ENCODE measurements at regions not wholly inside any gene's neighbourhood (a gene's known extent, or its start where the extent isn't known, plus 50 kb on each side); places are given as distances from the start of the nearest gene placed in this dataset.
"Not testable (repeated sequence)": the region's sequence is repeated elsewhere in the genome, so short reads cannot be mapped to it uniquely, and the experiment has no call there.

- ATAC-seq; intact Hi-C loops (cut with DNase I): not testable (repeated sequence)
These were observed 97.9 kb upstream of the RBM19 start for GRCh38 chr12:114064034-114064433.

DNA sequence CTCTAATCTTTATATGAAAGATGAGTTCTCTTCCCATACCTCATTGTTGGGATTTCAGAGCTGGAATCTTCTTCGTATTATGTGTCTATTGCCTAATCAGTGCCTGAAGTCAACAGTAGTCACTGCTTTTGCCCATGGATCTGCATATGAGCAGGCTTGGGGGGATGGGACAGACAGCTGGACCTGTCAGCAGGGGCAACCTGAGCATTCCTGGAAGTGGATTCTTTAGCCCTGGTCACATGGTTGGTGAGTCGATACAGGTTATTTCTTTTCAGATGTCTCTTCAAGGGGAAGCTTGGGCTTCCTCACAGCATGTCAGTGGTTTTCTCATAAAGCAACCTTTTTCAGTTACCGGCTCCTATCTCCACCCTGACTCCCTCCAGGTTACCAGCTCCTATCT lies 97.3 kb upstream of the RBM19 start:
- intact Hi-C loops (cut with DNase I): no loop called here
- ATAC-seq (no peak), DNase-seq (ENCODE audit: missing footprints) (no peak)

More at GRCh38 chr12:114064034-114064433, 97.9 kb upstream of the RBM19 start:
- DNase-seq (ENCODE audit: missing footprints): not testable (repeated sequence)

DNA sequence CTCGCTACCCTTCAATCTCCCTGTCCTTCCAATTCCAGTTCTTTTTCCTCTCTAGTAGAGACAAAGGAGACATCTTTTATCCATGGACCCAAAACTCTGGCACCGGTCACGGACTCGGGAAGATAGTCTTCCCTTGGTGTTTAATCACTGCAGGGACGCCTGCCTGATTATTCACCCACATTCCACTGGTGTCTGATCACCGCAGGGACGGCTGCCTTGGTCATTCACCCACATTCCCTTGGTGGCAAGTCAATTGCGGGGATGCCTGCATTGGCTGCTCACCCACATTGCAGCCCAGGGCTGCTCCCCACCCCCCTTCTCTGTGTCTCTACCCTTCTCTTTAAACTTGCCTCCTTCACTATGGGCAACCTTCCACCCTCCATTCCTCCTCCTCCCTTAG lies 90.2 kb upstream of the RBM19 start:
- ATAC-seq; intact Hi-C loops (cut with DNase I); DNase-seq (ENCODE audit: missing footprints): not testable (repeated sequence)

DNA sequence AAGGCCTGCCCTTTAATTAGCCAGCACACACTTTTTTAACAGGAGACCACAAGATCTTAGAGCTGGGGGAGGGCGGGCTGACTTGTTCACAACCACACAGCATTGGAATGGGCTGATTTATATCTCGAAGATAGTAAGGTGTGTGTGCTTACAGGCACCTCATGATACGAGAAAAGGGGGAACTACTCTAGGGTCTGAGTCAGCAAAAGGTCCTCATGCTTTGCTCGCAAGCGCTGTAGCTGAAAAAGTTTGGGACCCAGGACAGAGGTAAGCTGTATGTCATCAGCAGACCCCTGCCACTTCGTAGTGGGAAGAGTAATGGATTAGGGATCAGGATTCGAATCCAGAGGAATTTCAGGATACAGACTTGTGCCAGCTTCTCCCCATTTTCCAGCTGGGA lies 88.9 kb upstream of the RBM19 start:
- DNase-seq (ENCODE audit: missing footprints) (no peak), ATAC-seq (no peak)
- intact Hi-C loops (cut with DNase I): no loop called here

DNA sequence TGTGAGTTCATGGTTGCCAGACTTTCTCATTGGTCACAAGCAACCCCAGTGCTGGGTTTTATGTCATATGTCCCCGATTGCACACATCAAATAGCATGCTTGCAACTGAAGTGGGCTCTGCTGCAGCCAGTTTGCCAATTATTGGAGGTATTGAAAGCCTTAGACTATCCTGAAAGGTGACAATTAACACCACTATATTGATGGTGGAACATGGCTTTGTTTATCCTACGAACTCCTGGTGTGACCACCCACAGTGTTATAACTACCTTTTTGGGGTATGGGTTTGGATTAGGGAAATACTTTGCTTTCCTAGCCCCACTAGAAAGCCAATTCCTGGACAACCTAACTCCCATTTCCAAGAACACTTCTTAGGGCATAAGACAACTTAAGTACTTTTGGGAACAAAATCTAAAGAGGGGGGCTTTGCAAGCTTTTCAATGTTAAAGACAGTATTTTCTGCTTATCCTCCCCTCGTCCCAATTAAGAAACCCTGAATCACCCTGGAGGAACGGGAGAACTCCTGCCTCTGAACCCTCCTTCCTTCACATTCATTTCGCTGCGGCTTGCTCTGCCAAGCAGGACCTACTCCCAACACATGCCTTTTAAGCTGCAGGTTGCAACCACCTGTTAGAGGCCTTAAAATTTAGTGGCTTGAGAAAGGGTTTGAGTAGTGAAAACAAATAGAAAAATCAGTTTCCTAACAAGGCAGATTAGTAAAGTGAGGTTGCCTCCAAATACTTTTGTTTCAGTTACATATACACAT lies 80.3 kb upstream of the RBM19 start:
- ATAC-seq (no peak), DNase-seq (ENCODE audit: missing footprints) (no peak)
- intact Hi-C loops (cut with DNase I): no loop called here

GRCh38 chr12:114045349-114045748 lies 79.2 kb upstream of the RBM19 start:
- ATAC-seq (no peak), DNase-seq (ENCODE audit: missing footprints) (no peak)
- intact Hi-C loops (cut with DNase I): no loop called here

- DNase-seq (ENCODE audit: missing footprints) (no peak), ATAC-seq (no peak)
- intact Hi-C loops (cut with DNase I): no loop called here
These were observed 75.5 kb upstream of the RBM19 start for GRCh38 chr12:114041590-114041989.

- DNase-seq (ENCODE audit: missing footprints) (no peak), ATAC-seq (no peak)
- intact Hi-C loops (cut with DNase I): no loop called here
These were observed 75.0 kb upstream of the RBM19 start for GRCh38 chr12:114041136-114041535.

GRCh38 chr12:114038962-114039361 lies 72.8 kb upstream of the RBM19 start:
- intact Hi-C loops (cut with DNase I): loop anchor here (10.0 kb wide), 1 partner anchor 106 kb away; no protein-coding TSS in a partner anchor
- DNase-seq (ENCODE audit: missing footprints): no peak
- ATAC-seq: no peak

GRCh38 chr12:114032801-114033200 lies 66.7 kb upstream of the RBM19 start:
- ATAC-seq: no peak
- DNase-seq (ENCODE audit: missing footprints): no peak
- intact Hi-C loops (cut with DNase I): loop anchor here (10.0 kb wide), 1 partner anchor 112 kb away; no protein-coding TSS in a partner anchor

- DNase-seq (ENCODE audit: missing footprints) (no peak), ATAC-seq (no peak)
- intact Hi-C loops (cut with DNase I): loop anchor here (10.0 kb wide), 1 partner anchor 114 kb away; no protein-coding TSS in a partner anchor
These were observed 64.3 kb upstream of the RBM19 start for GRCh38 chr12:114030451-114030850.

- DNase-seq (ENCODE audit: missing footprints) (no peak), ATAC-seq (no peak)
- intact Hi-C loops (cut with DNase I): no loop called here
These were observed 60.7 kb upstream of the RBM19 start for GRCh38 chr12:114026805-114027204.

GRCh38 chr12:114025935-114026334 lies 59.8 kb upstream of the RBM19 start:
- no peak for DNase-seq (ENCODE audit: missing footprints)
- peak; percentile 91 for ATAC-seq
- intact Hi-C loops (cut with DNase I): no loop called here

- DNase-seq (ENCODE audit: missing footprints); ATAC-seq; intact Hi-C loops (cut with DNase I): not testable (repeated sequence)
These were observed 56.0 kb upstream of the RBM19 start for GRCh38 chr12:114022081-114022480.

DNA sequence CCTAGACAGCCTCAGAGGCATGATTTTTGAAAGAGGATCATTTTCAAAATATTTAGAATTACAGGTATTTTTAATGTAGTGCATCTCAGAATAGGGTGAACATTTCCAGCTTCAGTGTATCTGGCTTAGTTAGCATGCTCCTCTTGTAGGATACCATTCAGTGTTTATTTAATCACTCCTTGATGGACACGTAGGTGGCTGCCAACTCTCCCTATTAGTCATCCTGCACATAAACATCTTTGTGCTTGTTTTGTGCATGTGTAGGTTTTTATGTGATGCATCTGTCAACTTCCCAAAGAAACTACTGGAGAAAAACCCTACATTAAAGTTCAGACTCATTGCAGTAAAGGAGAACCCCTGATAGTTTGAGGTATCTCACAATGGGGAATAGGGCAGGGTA lies 52.5 kb upstream of the RBM19 start:
- no peak for DNase-seq (ENCODE audit: missing footprints)
- ATAC-seq: no peak
- intact Hi-C loops (cut with DNase I): no loop called here

Data from Right ventricle myocardium inferior (tissue), 1 donor.